IPS-18a (cell line): ENCODE measurements at regions not wholly inside any gene's neighbourhood (a gene's known extent, or its start where the extent isn't known, plus 50 kb on each side); places are given as distances from the start of the nearest gene placed in this dataset.
"Not testable (repeated sequence)": the region's sequence is repeated elsewhere in the genome, so short reads cannot be mapped to it uniquely, and the experiment has no call there.

Source experiments
- H3K27ac ChIP-seq: one replicate; pipeline ENCODE4 v1.5.1; 2013; ENCODE audit warnings: low read length
- H3K27me3 ChIP-seq: one replicate; pipeline ENCODE4 v1.6.1; 2013; ENCODE audit warnings: mild to moderate bottlenecking, low read length; ENCODE audit not compliant: control insufficient read depth, insufficient read depth
- H3K36me3 ChIP-seq: one replicate; pipeline ENCODE4 v1.6.1; 2013; ENCODE audit warnings: low read depth, low read length; ENCODE audit not compliant: control insufficient read depth
- H3K4me1 ChIP-seq: one replicate; pipeline ENCODE4 v1.6.1; 2013; ENCODE audit warnings: low read depth, low read length; ENCODE audit not compliant: control insufficient read depth
- H3K4me3 ChIP-seq: one replicate; pipeline ENCODE4 v1.5.1; 2013; ENCODE audit warnings: low read length
- H3K9ac ChIP-seq: one replicate; pipeline ENCODE4 v1.6.1; 2013; ENCODE audit warnings: mild to moderate bottlenecking, low read length, moderate library complexity
- H3K9me3 ChIP-seq: one replicate; pipeline ENCODE4 v1.6.1; 2013; ENCODE audit warnings: low read depth, low read length; ENCODE audit not compliant: control insufficient read depth

GRCh38 chr1:189752461-189752995 is 725.1 kb downstream of the BRINP3 start:
- H3K4me1 ChIP-seq, result no peaks in the 10 kb centered on the region
- no peaks in the 10 kb centered on the region for H3K36me3 ChIP-seq
- H3K27ac ChIP-seq, result no peak overlapping the region
- H3K9me3 ChIP-seq, result peaks cover 5% of the 10 kb centered on the region
- H3K27me3 ChIP-seq, result no peaks in the 10 kb centered on the region
- H3K9ac ChIP-seq, result no peak overlapping the region
- H3K4me3 ChIP-seq, result no peak overlapping the region

GRCh38 chr1:189755100-189755499 is 722.6 kb downstream of the BRINP3 start:
- H3K36me3 ChIP-seq, H3K27me3 ChIP-seq, H3K4me3 ChIP-seq, H3K9ac ChIP-seq, H3K27ac ChIP-seq, H3K9me3 ChIP-seq, H3K4me1 ChIP-seq: not testable (repeated sequence)

- H3K9me3 ChIP-seq, result no peaks in the 10 kb centered on the region
- H3K27ac ChIP-seq, result no peak overlapping the region
- H3K36me3 ChIP-seq, result no peaks in the 10 kb centered on the region
- no peaks in the 10 kb centered on the region for H3K4me1 ChIP-seq
- H3K27me3 ChIP-seq, result no peaks in the 10 kb centered on the region
- no peak overlapping the region for H3K4me3 ChIP-seq
- H3K9ac ChIP-seq, result no peak overlapping the region
Measured at GRCh38 chr1:189764391-189765320, 713.0 kb downstream of the BRINP3 start.

- Histone ChIP-seq H3K36me3 (no peaks in the 10 kb centered on the region), H3K27me3 (no peaks in the 10 kb centered on the region), H3K9me3 (no peaks in the 10 kb centered on the region), H3K27ac (no peak overlapping the region), H3K4me1 (no peaks in the 10 kb centered on the region), H3K9ac (no peak overlapping the region), H3K4me3 (no peak overlapping the region)
Measured at GRCh38 chr1:189769448-189769847, 708.2 kb downstream of the BRINP3 start.

GRCh38 chr1:189774721-189775287 is 702.9 kb downstream of the BRINP3 start:
- no peak overlapping the region for H3K4me3 ChIP-seq
- no peak overlapping the region for H3K9ac ChIP-seq
- no peaks in the 10 kb centered on the region for H3K4me1 ChIP-seq
- no peaks in the 10 kb centered on the region for H3K9me3 ChIP-seq
- H3K36me3 ChIP-seq, result no peaks in the 10 kb centered on the region
- no peaks in the 10 kb centered on the region for H3K27me3 ChIP-seq
- H3K27ac ChIP-seq, result no peak overlapping the region

GRCh38 chr1:189775343-189775742 is 702.3 kb downstream of the BRINP3 start:
- Histone ChIP-seq H3K27ac (no peak overlapping the region), H3K27me3 (no peaks in the 10 kb centered on the region), H3K9me3 (no peaks in the 10 kb centered on the region), H3K4me1 (no peaks in the 10 kb centered on the region), H3K36me3 (no peaks in the 10 kb centered on the region), H3K4me3 (no peak overlapping the region), H3K9ac (no peak overlapping the region)

GRCh38 chr1:189779034-189779433 is 698.6 kb downstream of the BRINP3 start:
- H3K27ac ChIP-seq, result no peak overlapping the region
- no peak overlapping the region for H3K9ac ChIP-seq
- no peaks in the 10 kb centered on the region for H3K36me3 ChIP-seq
- H3K4me1 ChIP-seq, result no peaks in the 10 kb centered on the region
- H3K9me3 ChIP-seq, result no peaks in the 10 kb centered on the region
- H3K27me3 ChIP-seq, result no peaks in the 10 kb centered on the region
- H3K4me3 ChIP-seq, result no peak overlapping the region

GRCh38 chr1:189782295-189782694 is 695.4 kb downstream of the BRINP3 start:
- no peak overlapping the region for H3K27ac ChIP-seq
- no peaks in the 10 kb centered on the region for H3K9me3 ChIP-seq
- no peaks in the 10 kb centered on the region for H3K27me3 ChIP-seq
- H3K4me1 ChIP-seq, result no peaks in the 10 kb centered on the region
- no peaks in the 10 kb centered on the region for H3K36me3 ChIP-seq
- H3K4me3 ChIP-seq, result no peak overlapping the region
- H3K9ac ChIP-seq, result no peak overlapping the region

- H3K36me3 ChIP-seq, result no peaks in the 10 kb centered on the region
- H3K9me3 ChIP-seq, result no peaks in the 10 kb centered on the region
- H3K27me3 ChIP-seq, result no peaks in the 10 kb centered on the region
- no peak overlapping the region for H3K4me3 ChIP-seq
- no peaks in the 10 kb centered on the region for H3K4me1 ChIP-seq
- H3K27ac ChIP-seq, result no peak overlapping the region
- H3K9ac ChIP-seq, result no peak overlapping the region
Measured at GRCh38 chr1:189783456-189783855, 694.2 kb downstream of the BRINP3 start.

- Histone ChIP-seq H3K4me3 (no peak overlapping the region), H3K36me3 (no peaks in the 10 kb centered on the region), H3K27ac (no peak overlapping the region), H3K9me3 (no peaks in the 10 kb centered on the region), H3K4me1 (no peaks in the 10 kb centered on the region), H3K27me3 (no peaks in the 10 kb centered on the region), H3K9ac (no peak overlapping the region)
Measured at GRCh38 chr1:189786761-189787160, 690.9 kb downstream of the BRINP3 start.

- Histone ChIP-seq H3K9ac (no peak overlapping the region), H3K9me3 (no peaks in the 10 kb centered on the region), H3K4me3 (no peak overlapping the region), H3K27me3 (no peaks in the 10 kb centered on the region), H3K4me1 (no peaks in the 10 kb centered on the region), H3K27ac (no peak overlapping the region), H3K36me3 (no peaks in the 10 kb centered on the region)
Measured at GRCh38 chr1:189787201-189787600, 690.5 kb downstream of the BRINP3 start.

- no peaks in the 10 kb centered on the region for H3K36me3 ChIP-seq
- no peaks in the 10 kb centered on the region for H3K4me1 ChIP-seq
- H3K27me3 ChIP-seq, result no peaks in the 10 kb centered on the region
- H3K4me3 ChIP-seq, result no peak overlapping the region
- no peak overlapping the region for H3K9ac ChIP-seq
- no peaks in the 10 kb centered on the region for H3K9me3 ChIP-seq
- no peak overlapping the region for H3K27ac ChIP-seq
Measured at GRCh38 chr1:189790335-189790734, 687.3 kb downstream of the BRINP3 start.
